AG04450 (cell line): ENCODE measurements at regions not wholly inside any gene's neighbourhood (a gene's known extent, or its start where the extent isn't known, plus 50 kb on each side); places are given as distances from the start of the nearest gene placed in this dataset.

Experiments used
- CTCF ChIA-PET: fragments of 300-600, 350-600 bp; formaldehyde crosslinking; extraction: SDS; loops from one replicate; lab custom pipeline; 2022; ENCODE audit warnings: antibody characterized with exemption, inconsistent platforms; lab: Charles Lee
- POLR2A ChIA-PET: fragments of 350-600 bp; formaldehyde crosslinking; extraction: SDS; loops from one replicate; lab custom pipeline; 2021; ENCODE audit warnings: antibody characterized with exemption, inconsistent platforms; lab: Yijun Ruan, JAX
- DNase-seq: peaks from one replicate; pipeline ENCODE4 v3.0.0-alpha.2; 2011; ENCODE audit warnings: low read depth, low spot score
- H3K27ac ChIP-seq: one replicate; pipeline ENCODE4 v1.5.1; 2012; ENCODE audit warnings: low read depth, low read length, control low read depth
- H3K27me3 ChIP-seq: one replicate; pipeline ENCODE4 v1.6.0; 2012; ENCODE audit warnings: low read length; ENCODE audit not compliant: control insufficient read depth, insufficient read depth
- H3K4me3 ChIP-seq: 2 replicates; pipeline ENCODE4 v1.5.1; 2011; ENCODE audit warnings: mild to moderate bottlenecking, low read depth, low read length, control low read depth
- H3K9me3 ChIP-seq: 2 replicates; pipeline ENCODE4 v1.5.1; 2012; ENCODE audit warnings: low read length; ENCODE audit not compliant: control insufficient read depth, insufficient read depth
- TF ChIP-seq, protein P1 (sequence below): IDR thresholded peaks from 2 replicates; pipeline ENCODE4 v1.5.1; 2011; ENCODE audit warnings: low read depth, low read length, control low read depth, inconsistent platforms

DNA sequence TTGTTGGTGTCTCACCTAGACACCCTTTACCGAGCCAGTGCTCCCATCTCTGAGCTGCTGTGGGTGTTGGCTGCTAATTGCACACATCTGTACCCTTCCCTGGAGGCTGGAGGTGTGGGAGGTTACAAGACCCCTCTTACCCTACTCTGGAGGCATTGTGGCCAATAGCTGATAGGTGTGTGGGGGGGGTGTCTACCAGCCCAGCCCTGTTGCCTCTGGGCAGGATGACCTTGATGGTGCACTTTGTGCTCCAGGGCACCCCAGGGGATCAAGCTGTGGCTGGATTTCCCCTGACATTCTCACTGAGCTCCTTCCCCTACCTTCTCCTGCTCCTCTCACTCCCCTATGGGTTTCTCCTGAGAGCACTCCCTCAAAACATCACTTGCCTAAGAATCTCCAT is 104.7 kb upstream of the ADPGK start:
- H3K4me3 ChIP-seq: no peak overlapping the region
- ChIA-PET POLR2A (no interaction called here), CTCF (no interaction called here)
- H3K27me3 ChIP-seq: peaks cover 3% of the 10 kb centered on the region
- TF ChIP-seq, protein P1, sequence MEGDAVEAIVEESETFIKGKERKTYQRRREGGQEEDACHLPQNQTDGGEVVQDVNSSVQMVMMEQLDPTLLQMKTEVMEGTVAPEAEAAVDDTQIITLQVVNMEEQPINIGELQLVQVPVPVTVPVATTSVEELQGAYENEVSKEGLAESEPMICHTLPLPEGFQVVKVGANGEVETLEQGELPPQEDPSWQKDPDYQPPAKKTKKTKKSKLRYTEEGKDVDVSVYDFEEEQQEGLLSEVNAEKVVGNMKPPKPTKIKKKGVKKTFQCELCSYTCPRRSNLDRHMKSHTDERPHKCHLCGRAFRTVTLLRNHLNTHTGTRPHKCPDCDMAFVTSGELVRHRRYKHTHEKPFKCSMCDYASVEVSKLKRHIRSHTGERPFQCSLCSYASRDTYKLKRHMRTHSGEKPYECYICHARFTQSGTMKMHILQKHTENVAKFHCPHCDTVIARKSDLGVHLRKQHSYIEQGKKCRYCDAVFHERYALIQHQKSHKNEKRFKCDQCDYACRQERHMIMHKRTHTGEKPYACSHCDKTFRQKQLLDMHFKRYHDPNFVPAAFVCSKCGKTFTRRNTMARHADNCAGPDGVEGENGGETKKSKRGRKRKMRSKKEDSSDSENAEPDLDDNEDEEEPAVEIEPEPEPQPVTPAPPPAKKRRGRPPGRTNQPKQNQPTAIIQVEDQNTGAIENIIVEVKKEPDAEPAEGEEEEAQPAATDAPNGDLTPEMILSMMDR: no peak
- DNase-seq: no peak
- no peaks in the 10 kb centered on the region for H3K9me3 ChIP-seq
- no peak overlapping the region for H3K27ac ChIP-seq

GRCh38 chr15:72887376-72887775 is 103.8 kb upstream of the ADPGK start:
- H3K9me3 ChIP-seq: no peaks in the 10 kb centered on the region
- DNase-seq: no peak
- H3K27ac ChIP-seq: no peak overlapping the region
- H3K27me3 ChIP-seq: peaks cover 3% of the 10 kb centered on the region
- no peak overlapping the region for H3K4me3 ChIP-seq
- POLR2A ChIA-PET: no interaction called here
- CTCF ChIA-PET: no interaction called here
- TF ChIP-seq, protein P1: no peak

GRCh38 chr15:72884311-72884710 is 100.8 kb upstream of the ADPGK start:
- no peak overlapping the region for H3K27ac ChIP-seq
- ChIA-PET CTCF (no interaction called here), POLR2A (no interaction called here)
- no peak overlapping the region for H3K4me3 ChIP-seq
- H3K9me3 ChIP-seq: no peaks in the 10 kb centered on the region
- H3K27me3 ChIP-seq: no peaks in the 10 kb centered on the region
- DNase-seq: no peak
- TF ChIP-seq, protein P1: no peak

GRCh38 chr15:72873379-72874233 is 90.0 kb upstream of the ADPGK start:
- Histone ChIP-seq H3K9me3 (no peaks in the 10 kb centered on the region), H3K4me3 (no peak overlapping the region), H3K27ac (no peak overlapping the region), H3K27me3 (peaks cover 4% of the 10 kb centered on the region)
- TF ChIP-seq, protein P1: no peak
- CTCF ChIA-PET: no interaction called here
- POLR2A ChIA-PET: no interaction called here
- no peak for DNase-seq

- peaks cover 4% of the 10 kb centered on the region for H3K27me3 ChIP-seq
- no peak overlapping the region for H3K4me3 ChIP-seq
- H3K27ac ChIP-seq: no peak overlapping the region
- TF ChIP-seq, protein P1: no peak
- ChIA-PET CTCF (no interaction called here), POLR2A (no interaction called here)
- DNase-seq: no peak
- H3K9me3 ChIP-seq: no peaks in the 10 kb centered on the region
Observed at GRCh38 chr15:72872066-72872845, 88.7 kb upstream of the ADPGK start.
